Thymus (tissue), 11 donors: ENCODE measurements at regions not wholly inside any gene's neighbourhood (a gene's known extent, or its start where the extent isn't known, plus 50 kb on each side); places are given as distances from the start of the nearest gene placed in this dataset.
"Not testable (repeated sequence)": the region's sequence is repeated elsewhere in the genome, so short reads cannot be mapped to it uniquely, and the experiment has no call there.

ENCODE experiments used
- DNase-seq, 9 donors: peaks; one replicate each; pipeline ENCODE4 v3.0.0-alpha.2; 2013; ENCODE audit warnings: low spot score in 9 of 9, low read depth in 6 of 9, missing footprints in 1 of 9
- H3K27ac ChIP-seq, 2 donors: one replicate each; pipeline ENCODE4 v1.5.1; 2013; ENCODE audit warnings: control low read depth in 1 of 2, low read depth in 1 of 2, low read length in 1 of 2, mild to moderate bottlenecking in 1 of 2, moderate library complexity in 1 of 2
- H3K27me3 ChIP-seq, 2 donors: one replicate each; pipeline ENCODE4 v1.5.1; 2013; ENCODE audit warnings: low read length in 1 of 2; ENCODE audit not compliant: control insufficient read depth in 2 of 2, insufficient read depth in 1 of 2
- H3K36me3 ChIP-seq, 2 donors: one replicate each; pipeline ENCODE4 v1.5.1; 2013; ENCODE audit warnings: low read length in 1 of 2, mild to moderate bottlenecking in 1 of 2, moderate library complexity in 1 of 2; ENCODE audit not compliant: control insufficient read depth in 2 of 2, insufficient read depth in 2 of 2
- H3K4me1 ChIP-seq, 2 donors: one replicate each; pipeline ENCODE4 v1.5.1; 2013; ENCODE audit warnings: low read length in 2 of 2; ENCODE audit not compliant: control insufficient read depth in 2 of 2, insufficient read depth in 2 of 2
- H3K4me3 ChIP-seq, 2 donors: one replicate each; pipeline ENCODE4 v1.5.1; 2013; ENCODE audit warnings: low read length in 2 of 2, control low read depth in 1 of 2, mild to moderate bottlenecking in 1 of 2
- H3K9me3 ChIP-seq, 2 donors: one replicate each; pipeline ENCODE4 v1.5.1; 2013; ENCODE audit warnings: low read length in 1 of 2, mild to moderate bottlenecking in 1 of 2; ENCODE audit not compliant: control insufficient read depth in 2 of 2, insufficient read depth in 1 of 2
- WGBS: extraction: QIAGEN DNeasy Blood & Tissue Kit; methylation state at CpG from one replicate; pipeline ENCODE4 v1.1.7; 2013; 5-methylcytosine and 5-hydroxymethylcytosine counted together
- donor health status: healthy.

DNA sequence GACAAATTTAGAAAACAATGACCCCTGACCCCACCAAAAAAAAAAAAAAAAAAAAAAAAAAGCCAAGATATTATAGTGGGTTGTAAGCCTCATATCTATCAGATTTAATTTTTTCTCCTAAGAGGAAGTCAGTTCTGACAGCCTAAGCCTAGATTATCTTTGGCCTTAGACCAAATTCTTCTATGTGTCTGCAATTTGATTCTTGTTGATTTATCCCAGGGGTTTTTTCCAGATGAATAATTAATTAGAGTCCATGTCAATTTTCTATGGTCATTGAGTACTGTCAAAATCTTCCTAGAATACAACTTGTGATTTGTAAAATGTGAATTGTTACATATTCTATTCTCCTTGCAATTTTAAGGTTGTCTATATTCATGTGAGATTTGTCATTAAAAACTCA, 151.6 kb upstream of the CACNA2D1 start:
- H3K27me3 ChIP-seq, result no peaks in the 10 kb centered on the region
- DNase-seq, result no peak
- no peaks in the 10 kb centered on the region for H3K36me3 ChIP-seq
- H3K9me3 ChIP-seq, result no peaks in the 10 kb centered on the region
- no peaks in the 10 kb centered on the region for H3K4me1 ChIP-seq
- no peak overlapping the region for H3K27ac ChIP-seq
- no peak overlapping the region for H3K4me3 ChIP-seq

DNA sequence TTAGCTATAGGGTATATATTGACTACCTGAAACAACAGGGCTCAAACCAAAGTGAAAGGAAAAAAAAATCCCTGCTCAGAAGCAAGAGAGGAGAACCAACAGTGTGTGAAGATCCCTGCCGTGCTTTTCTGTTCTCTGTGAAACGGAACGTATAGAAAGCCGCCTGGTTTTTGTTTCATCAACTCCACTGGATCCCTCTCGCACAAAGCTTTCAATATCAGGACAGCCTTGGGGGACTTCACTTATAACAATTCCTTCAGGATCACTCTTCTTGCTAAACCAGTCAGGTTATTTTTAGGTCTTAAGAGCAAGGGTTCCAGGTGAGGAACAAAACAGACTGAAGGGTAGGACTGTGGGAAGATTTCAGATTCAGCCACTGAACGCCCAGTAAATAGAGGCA, 151.1 kb upstream of the CACNA2D1 start:
- no peak overlapping the region for H3K4me3 ChIP-seq
- H3K9me3 ChIP-seq, result no peaks in the 10 kb centered on the region
- 75% methylated on average over 6 of the region's 6 CpGs for WGBS
- no peaks in the 10 kb centered on the region for H3K36me3 ChIP-seq
- H3K4me1 ChIP-seq, result no peaks in the 10 kb centered on the region
- no peaks in the 10 kb centered on the region for H3K27me3 ChIP-seq
- H3K27ac ChIP-seq, result peak overlapping the region in 1 of 2 donors; percentile 52
- no peak for DNase-seq

GRCh38 chr7:82593780-82594179, 150.2 kb upstream of the CACNA2D1 start:
- DNase-seq, result no peak
- Histone ChIP-seq H3K4me1 (no peaks in the 10 kb centered on the region), H3K27ac (no peak overlapping the region), H3K9me3 (no peaks in the 10 kb centered on the region), H3K36me3 (no peaks in the 10 kb centered on the region), H3K4me3 (no peak overlapping the region), H3K27me3 (no peaks in the 10 kb centered on the region)
- WGBS, result 65% methylated on average over 3 of the region's 3 CpGs

DNA sequence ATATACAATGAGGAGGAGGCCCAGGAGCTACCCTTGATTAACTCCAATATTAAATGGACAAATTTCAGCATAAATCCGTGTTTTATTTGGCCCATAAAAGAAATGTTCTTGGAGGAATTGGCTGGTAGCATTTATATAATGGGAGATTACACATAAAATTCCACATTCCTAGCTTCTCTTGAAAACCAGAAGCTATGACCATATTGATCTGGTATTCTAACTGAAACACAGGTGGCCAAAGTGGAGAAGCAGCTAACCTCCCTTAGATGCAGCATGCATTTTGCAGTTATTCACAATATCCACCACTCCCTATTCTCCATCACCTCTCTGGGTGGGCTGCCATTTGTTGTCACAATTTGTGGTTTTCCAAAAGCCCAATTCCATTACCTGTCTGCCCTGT, 148.8 kb upstream of the CACNA2D1 start:
- 84% methylated on average over 1 of the region's 1 CpG for WGBS
- no peak for DNase-seq

GRCh38 chr7:82579047-82579446, 135.5 kb upstream of the CACNA2D1 start:
- no peaks in the 10 kb centered on the region for H3K27me3 ChIP-seq
- no peaks in the 10 kb centered on the region for H3K4me1 ChIP-seq
- no peak for DNase-seq
- no peak overlapping the region for H3K27ac ChIP-seq
- 96% methylated on average over 3 of the region's 3 CpGs for WGBS
- H3K9me3 ChIP-seq, result no peaks in the 10 kb centered on the region
- H3K36me3 ChIP-seq, result no peaks in the 10 kb centered on the region
- H3K4me3 ChIP-seq, result no peak overlapping the region

More for the DNA sequence above, 148.8 kb upstream of the CACNA2D1 start:
- no peaks in the 10 kb centered on the region for H3K9me3 ChIP-seq
- no peaks in the 10 kb centered on the region for H3K4me1 ChIP-seq
- H3K27ac ChIP-seq, result no peak overlapping the region
- no peaks in the 10 kb centered on the region for H3K36me3 ChIP-seq
- no peaks in the 10 kb centered on the region for H3K27me3 ChIP-seq
- no peak overlapping the region for H3K4me3 ChIP-seq

DNA sequence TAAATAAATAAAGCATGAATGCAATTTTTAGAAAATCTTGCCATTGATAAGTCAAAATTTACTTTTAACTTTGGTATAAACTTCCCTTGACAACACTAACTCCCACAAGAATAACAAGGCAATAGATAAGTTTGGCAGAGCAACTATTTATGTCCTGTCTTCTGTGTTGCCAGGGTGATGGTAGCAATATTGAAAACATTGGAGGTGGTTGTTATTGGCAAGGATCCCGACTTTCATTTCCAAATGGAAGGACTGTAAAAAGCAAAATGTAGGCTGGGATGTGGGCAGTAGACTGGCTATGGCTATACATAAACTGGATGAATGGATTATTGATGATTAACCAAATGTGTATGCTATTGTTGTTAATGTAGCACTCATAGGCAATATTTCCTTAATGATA, 134.9 kb upstream of the CACNA2D1 start:
- Histone ChIP-seq H3K9me3 (no peaks in the 10 kb centered on the region), H3K27me3 (no peaks in the 10 kb centered on the region), H3K4me3 (no peak overlapping the region), H3K4me1 (no peaks in the 10 kb centered on the region), H3K36me3 (no peaks in the 10 kb centered on the region), H3K27ac (no peak overlapping the region)
- no peak for DNase-seq
- 65% methylated on average over 1 of the region's 1 CpG for WGBS

GRCh38 chr7:82572195-82572880, 128.8 kb upstream of the CACNA2D1 start:
- no peaks in the 10 kb centered on the region for H3K36me3 ChIP-seq
- H3K4me3 ChIP-seq, result no peak overlapping the region
- DNase-seq, result peak; percentile 34 to 85 (median 62)
- no peaks in the 10 kb centered on the region for H3K9me3 ChIP-seq
- H3K27ac ChIP-seq, result no peak overlapping the region
- H3K27me3 ChIP-seq, result no peaks in the 10 kb centered on the region
- 4% methylated on average over 9 of the region's 9 CpGs for WGBS
- no peaks in the 10 kb centered on the region for H3K4me1 ChIP-seq

GRCh38 chr7:82571047-82571446, 127.5 kb upstream of the CACNA2D1 start:
- H3K27me3 ChIP-seq, DNase-seq, H3K36me3 ChIP-seq, H3K27ac ChIP-seq, H3K4me1 ChIP-seq, H3K9me3 ChIP-seq, H3K4me3 ChIP-seq: not testable (repeated sequence)
- 91% methylated on average over 4 of the region's 4 CpGs for WGBS

GRCh38 chr7:82567841-82568240, 124.3 kb upstream of the CACNA2D1 start:
- Histone ChIP-seq H3K4me3 (no peak overlapping the region), H3K27me3 (no peaks in the 10 kb centered on the region), H3K9me3 (no peaks in the 10 kb centered on the region), H3K36me3 (no peaks in the 10 kb centered on the region), H3K4me1 (no peaks in the 10 kb centered on the region), H3K27ac (no peak overlapping the region)
- no peak for DNase-seq
- WGBS, result 93% methylated on average over 2 of the region's 2 CpGs
